ENCODE measurements at regions not wholly inside any gene's neighbourhood (a gene's known extent, or its start where the extent isn't known, plus 50 kb on each side); places are given as distances from the start of the nearest gene placed in this dataset.

DNA sequence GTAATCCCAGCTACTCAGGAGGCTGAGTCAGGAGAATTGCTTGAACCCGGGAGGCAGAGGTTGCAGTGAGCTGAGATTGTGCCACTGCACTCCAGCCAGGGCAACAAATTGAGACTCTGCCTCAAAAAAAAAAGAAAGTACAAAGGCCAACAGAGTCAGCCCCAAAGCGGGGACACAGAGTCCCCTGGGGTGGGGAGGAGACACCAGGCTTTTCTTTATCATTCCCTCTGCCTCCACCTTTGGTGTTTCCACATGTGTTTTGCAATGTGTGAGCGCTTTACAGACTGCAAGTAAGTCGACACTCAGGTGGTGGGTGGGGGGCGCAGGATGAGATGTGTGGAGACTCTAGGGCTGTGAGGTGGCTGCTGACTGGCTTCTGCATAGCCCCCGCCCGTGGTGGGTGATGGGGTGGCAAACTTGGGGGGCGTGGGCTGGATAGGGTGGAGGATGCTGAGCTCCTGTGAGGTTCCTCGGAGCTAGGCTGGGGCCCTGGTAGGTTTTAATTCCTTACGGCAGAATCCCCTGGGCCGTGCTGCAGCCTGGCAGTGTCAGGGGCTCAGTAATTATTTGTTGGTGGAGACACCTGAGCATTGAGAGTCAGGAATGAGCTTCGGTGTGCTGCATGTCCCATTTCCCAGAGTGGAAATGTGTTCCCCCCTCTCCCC, 177.2 kb downstream of the CTTN start:
- Histone ChIP-seq H3K9me3 (no peaks in the 10 kb centered on the region), H3K27me3 (no peaks in the 10 kb centered on the region), H3K4me1 (no peaks in the 10 kb centered on the region), H3K36me3 (no peaks in the 10 kb centered on the region), H3K27ac (no peak overlapping the region), H3K4me3 (replicated peaks in 1 of 3) (no peak overlapping the region)
- 88% methylated on average over 12 of the region's 12 CpGs for WGBS, 2 donors
- intact Hi-C loops (cut with DNase I) = no loop called here
- no peak for TF ChIP-seq POLR2A (IDR thresholded peaks at IDR 0.05)
- TF ChIP-seq, protein P1, sequence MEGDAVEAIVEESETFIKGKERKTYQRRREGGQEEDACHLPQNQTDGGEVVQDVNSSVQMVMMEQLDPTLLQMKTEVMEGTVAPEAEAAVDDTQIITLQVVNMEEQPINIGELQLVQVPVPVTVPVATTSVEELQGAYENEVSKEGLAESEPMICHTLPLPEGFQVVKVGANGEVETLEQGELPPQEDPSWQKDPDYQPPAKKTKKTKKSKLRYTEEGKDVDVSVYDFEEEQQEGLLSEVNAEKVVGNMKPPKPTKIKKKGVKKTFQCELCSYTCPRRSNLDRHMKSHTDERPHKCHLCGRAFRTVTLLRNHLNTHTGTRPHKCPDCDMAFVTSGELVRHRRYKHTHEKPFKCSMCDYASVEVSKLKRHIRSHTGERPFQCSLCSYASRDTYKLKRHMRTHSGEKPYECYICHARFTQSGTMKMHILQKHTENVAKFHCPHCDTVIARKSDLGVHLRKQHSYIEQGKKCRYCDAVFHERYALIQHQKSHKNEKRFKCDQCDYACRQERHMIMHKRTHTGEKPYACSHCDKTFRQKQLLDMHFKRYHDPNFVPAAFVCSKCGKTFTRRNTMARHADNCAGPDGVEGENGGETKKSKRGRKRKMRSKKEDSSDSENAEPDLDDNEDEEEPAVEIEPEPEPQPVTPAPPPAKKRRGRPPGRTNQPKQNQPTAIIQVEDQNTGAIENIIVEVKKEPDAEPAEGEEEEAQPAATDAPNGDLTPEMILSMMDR (IDR thresholded peaks at IDR 0.05) = no peak
- no peak for DNase-seq

DNA sequence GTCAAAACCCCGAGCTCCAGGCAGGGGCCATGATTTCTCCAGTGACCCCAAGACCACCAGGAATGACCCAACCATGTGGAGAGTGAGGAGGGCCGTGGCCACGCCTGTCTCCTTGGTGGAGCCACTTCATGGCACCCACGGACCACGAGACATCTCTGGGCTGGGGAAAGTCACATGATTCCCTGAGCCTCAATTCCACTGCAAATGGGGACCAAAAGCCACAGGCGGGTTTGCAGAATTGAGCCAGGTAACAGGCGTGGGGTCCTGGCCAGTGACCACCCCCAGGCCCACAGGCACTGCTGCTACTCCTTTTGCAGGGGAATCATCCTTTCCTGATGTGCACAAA, 178.9 kb downstream of the CTTN start:
- Histone ChIP-seq H3K36me3 (no peaks in the 10 kb centered on the region), H3K27ac (no peak overlapping the region), H3K27me3 (no peaks in the 10 kb centered on the region), H3K9me3 (no peaks in the 10 kb centered on the region), H3K4me1 (no peaks in the 10 kb centered on the region), H3K4me3 (replicated peaks in 1 of 3) (no peak overlapping the region)
- DNase-seq = no peak
- no peak for TF ChIP-seq POLR2A (IDR thresholded peaks at IDR 0.05)
- TF ChIP-seq, protein P1 (IDR thresholded peaks at IDR 0.05) = no peak
- intact Hi-C loops (cut with DNase I) = no loop called here
- WGBS, 2 donors = 78 to 92% methylated on average over 4 to 6 of the region's 7 CpGs

DNA sequence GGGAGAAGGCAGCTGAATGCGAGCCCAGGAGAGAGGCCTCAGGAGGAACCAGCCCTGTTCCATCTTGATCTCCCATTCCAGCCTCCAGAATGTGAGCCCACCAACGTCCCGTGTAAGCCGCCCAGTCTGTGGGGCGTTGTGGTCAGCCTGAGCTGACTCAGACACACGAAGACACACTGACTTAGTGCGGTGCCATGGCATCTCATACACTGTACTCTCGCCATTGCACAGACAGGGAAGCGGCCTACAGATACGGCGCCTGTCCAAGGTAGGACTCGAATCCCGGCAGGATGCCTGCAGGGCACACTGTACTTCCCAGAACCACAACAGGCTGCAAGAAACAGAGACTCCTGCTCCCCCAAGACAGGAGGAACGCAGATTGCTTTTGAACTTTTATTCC, 179.6 kb downstream of the CTTN start:
- TF ChIP-seq, protein P1 (IDR thresholded peaks at IDR 0.05) = no peak
- Histone ChIP-seq H3K27ac (no peak overlapping the region), H3K4me3 (replicated peaks in 1 of 3) (no peak overlapping the region), H3K36me3 (no peaks in the 10 kb centered on the region), H3K27me3 (no peaks in the 10 kb centered on the region), H3K9me3 (no peaks in the 10 kb centered on the region), H3K4me1 (no peaks in the 10 kb centered on the region)
- intact Hi-C loops (cut with DNase I) = no loop called here
- no peak for DNase-seq
- 84 to 92% methylated on average over 10 to 13 of the region's 14 CpGs for WGBS, 2 donors

- no peaks in the 10 kb centered on the region for H3K9me3 ChIP-seq
- H3K36me3 ChIP-seq = no peaks in the 10 kb centered on the region
- TF ChIP-seq, protein P1 (IDR thresholded peaks at IDR 0.05) = no peak
- no peak for TF ChIP-seq POLR2A (IDR thresholded peaks at IDR 0.05)
- intact Hi-C loops (cut with DNase I) = no loop called here
- no peaks in the 10 kb centered on the region for H3K27me3 ChIP-seq
- WGBS, 2 donors = 90 to 93% methylated on average over 11 to 14 of the region's 14 CpGs
- no peaks in the 10 kb centered on the region for H3K4me1 ChIP-seq
- no peak overlapping the region for H3K27ac ChIP-seq
- no peak for DNase-seq
- H3K4me3 ChIP-seq (replicated peaks in 1 of 3) = no peak overlapping the region
Measured at GRCh38 chr11:70578371-70578770, 180.0 kb downstream of the CTTN start.

GRCh38 chr11:70578831-70579230, 180.5 kb downstream of the CTTN start:
- no peaks in the 10 kb centered on the region for H3K27me3 ChIP-seq
- no peaks in the 10 kb centered on the region for H3K36me3 ChIP-seq
- H3K9me3 ChIP-seq = no peaks in the 10 kb centered on the region
- intact Hi-C loops (cut with DNase I) = no loop called here
- no peaks in the 10 kb centered on the region for H3K4me1 ChIP-seq
- H3K4me3 ChIP-seq (replicated peaks in 1 of 3) = no peak overlapping the region
- TF ChIP-seq, protein P1 (IDR thresholded peaks at IDR 0.05) = no peak
- TF ChIP-seq POLR2A (IDR thresholded peaks at IDR 0.05) = no peak
- WGBS, 2 donors = 93 to 96% methylated on average over 8 to 9 of the region's 9 CpGs
- no peak overlapping the region for H3K27ac ChIP-seq
- DNase-seq = no peak

Measured in thyroid gland (tissue), 4 donors.